Gastroesophageal sphincter (tissue), 4 donors: ENCODE measurements at regions not wholly inside any gene's neighbourhood (a gene's known extent, or its start where the extent isn't known, plus 50 kb on each side); places are given as distances from the start of the nearest gene placed in this dataset.

Experiments
- ATAC-seq: fragments of 150-250 bp; one replicate; pipeline ENCODE4 v1.9.1; 2016; ENCODE audit warnings: mild to moderate bottlenecking, moderate library complexity
- H3K27ac ChIP-seq, 4 donors: fragments of 200-600 bp; sonication (generic) in 3 of 4; 1 replicate in 3 of 4; 2 replicates in 1 of 4; pipeline ENCODE4 v1.5.1; 2016 to 2019
- H3K27me3 ChIP-seq: fragments of 200-600 bp; sonication (generic); one replicate; pipeline ENCODE4 v1.5.1; 2019
- H3K36me3 ChIP-seq, 2 donors: fragments of 200-600 bp; sonication (generic); one replicate each; pipeline ENCODE4 v1.5.1; 2019; ENCODE audit warnings: control low read depth in 1 of 2
- H3K4me1 ChIP-seq, 3 donors: fragments of 200-600 bp; sonication (generic); 1 replicate in 2 of 3; 2 replicates in 1 of 3; pipeline ENCODE4 v1.5.1; 2016 to 2019; ENCODE audit warnings: control low read depth in 2 of 3
- H3K4me3 ChIP-seq, 2 donors: fragments of 200-600 bp; sonication (generic); one replicate each; pipeline ENCODE4 v1.5.1; 2019; ENCODE audit warnings: mild to moderate bottlenecking in 1 of 2, moderate library complexity in 1 of 2
- H3K9me3 ChIP-seq, 3 donors: fragments of 200-600 bp; sonication (generic); one replicate each; pipeline ENCODE4 v1.5.1; 2017 to 2019; ENCODE audit warnings: control low read depth in 2 of 3
- CTCF ChIP-seq, 4 experiments: fragments of 200-600 bp in 2 of 4; fragments of 450-650 bp in 2 of 4; sonication (generic) in 1 of 4; IDR thresholded peaks; one replicate each; pipeline ENCODE4 v1.5.1; 2017 to 2019; ENCODE audit warnings: antibody characterized with exemption in 4 of 4, mild to moderate bottlenecking in 2 of 4, moderate library complexity in 2 of 4
- EP300 ChIP-seq: sonication (generic); formaldehyde crosslinking; IDR thresholded peaks from one replicate; pipeline ENCODE4 v1.6.1; 2017; ENCODE audit warnings: antibody characterized with exemption, mild to moderate bottlenecking
- POLR2A ChIP-seq, 2 donors: fragments of 450-650 bp; IDR thresholded peaks; one replicate each; pipeline ENCODE4 v1.6.1; 2017; ENCODE audit warnings: antibody characterized with exemption in 2 of 2, mild to moderate bottlenecking in 2 of 2, moderate library complexity in 1 of 2
- POLR2AphosphoS5 ChIP-seq: sonication (generic); formaldehyde crosslinking; IDR thresholded peaks from one replicate; pipeline ENCODE4 v1.6.1; 2017; ENCODE audit warnings: antibody characterized with exemption
- WGBS, 2 donors: methylation state at CpG; one replicate each; pipeline ENCODE4 v1.1.5; 2018; ENCODE audit warnings: low coverage in 1 of 2; 5-methylcytosine and 5-hydroxymethylcytosine counted together

GRCh38 chr2:195162918-195163317, 494.1 kb upstream of the SLC39A10 start:
- TF ChIP-seq EP300, result no peak
- TF ChIP-seq CTCF (IDR thresholded peaks at IDR 0.05), result no peak
- no peak for TF ChIP-seq POLR2AphosphoS5
- no peak for TF ChIP-seq POLR2A (IDR thresholded peaks at IDR 0.05)
- H3K4me1 ChIP-seq, result no peaks in the 10 kb centered on the region
- WGBS, 2 donors, result 12 to 24% methylated on average over 3 of the region's 3 CpGs
- no peak overlapping the region for H3K27ac ChIP-seq
- no peak overlapping the region for H3K4me3 ChIP-seq
- no peaks in the 10 kb centered on the region for H3K27me3 ChIP-seq
- no peaks in the 10 kb centered on the region for H3K36me3 ChIP-seq
- no peaks in the 10 kb centered on the region for H3K9me3 ChIP-seq
- ATAC-seq, result no peak

- TF ChIP-seq POLR2AphosphoS5, result no peak
- no peak for TF ChIP-seq CTCF (IDR thresholded peaks at IDR 0.05)
- no peak for TF ChIP-seq POLR2A (IDR thresholded peaks at IDR 0.05)
- no peak for TF ChIP-seq EP300
- Histone ChIP-seq H3K4me3 (no peak overlapping the region), H3K9me3 (no peaks in the 10 kb centered on the region), H3K27ac (no peak overlapping the region), H3K4me1 (no peaks in the 10 kb centered on the region), H3K27me3 (no peaks in the 10 kb centered on the region), H3K36me3 (no peaks in the 10 kb centered on the region)
- ATAC-seq, result no peak
- WGBS, 2 donors, result 93 to 95% methylated on average over 3 of the region's 3 CpGs
Measured at GRCh38 chr2:195162194-195162593, 494.8 kb upstream of the SLC39A10 start.

GRCh38 chr2:195160963-195161362, 496.1 kb upstream of the SLC39A10 start:
- H3K4me1 ChIP-seq, result no peaks in the 10 kb centered on the region
- no peaks in the 10 kb centered on the region for H3K36me3 ChIP-seq
- no peak for ATAC-seq
- no peaks in the 10 kb centered on the region for H3K27me3 ChIP-seq
- 91 to 94% methylated on average over 2 of the region's 2 CpGs for WGBS, 2 donors
- no peaks in the 10 kb centered on the region for H3K9me3 ChIP-seq
- no peak overlapping the region for H3K27ac ChIP-seq
- no peak overlapping the region for H3K4me3 ChIP-seq
- no peak for TF ChIP-seq EP300
- no peak for TF ChIP-seq CTCF (IDR thresholded peaks at IDR 0.05)
- no peak for TF ChIP-seq POLR2A (IDR thresholded peaks at IDR 0.05)
- no peak for TF ChIP-seq POLR2AphosphoS5

GRCh38 chr2:195151711-195152110, 505.3 kb upstream of the SLC39A10 start:
- no peaks in the 10 kb centered on the region for H3K9me3 ChIP-seq
- H3K4me3 ChIP-seq, result no peak overlapping the region
- 9 to 18% methylated on average over 2 of the region's 2 CpGs for WGBS, 2 donors
- H3K36me3 ChIP-seq, result no peaks in the 10 kb centered on the region
- H3K4me1 ChIP-seq, result no peaks in the 10 kb centered on the region
- ATAC-seq, result no peak
- TF ChIP-seq CTCF (IDR thresholded peaks at IDR 0.05), result no peak
- no peak for TF ChIP-seq POLR2AphosphoS5
- no peak for TF ChIP-seq POLR2A (IDR thresholded peaks at IDR 0.05)
- TF ChIP-seq EP300, result no peak
- H3K27ac ChIP-seq, result no peak overlapping the region
- H3K27me3 ChIP-seq, result no peaks in the 10 kb centered on the region

GRCh38 chr2:195150819-195151218, 506.2 kb upstream of the SLC39A10 start:
- 76% methylated on average over 2 of the region's 2 CpGs; no CpG with 5 or more reads in 1 of the 2 donors for WGBS, 2 donors
- TF ChIP-seq POLR2AphosphoS5 (no peak), POLR2A (IDR thresholded peaks at IDR 0.05) (no peak), CTCF (IDR thresholded peaks at IDR 0.05) (no peak), EP300 (no peak)
- H3K4me1 ChIP-seq, result no peaks in the 10 kb centered on the region
- H3K9me3 ChIP-seq, result no peaks in the 10 kb centered on the region
- H3K27ac ChIP-seq, result no peak overlapping the region
- no peaks in the 10 kb centered on the region for H3K27me3 ChIP-seq
- no peak for ATAC-seq
- H3K4me3 ChIP-seq, result no peak overlapping the region
- no peaks in the 10 kb centered on the region for H3K36me3 ChIP-seq
